ENCODE measurements at regions not wholly inside any gene's neighbourhood (a gene's known extent, or its start where the extent isn't known, plus 50 kb on each side); places are given as distances from the start of the nearest gene placed in this dataset.

DNA sequence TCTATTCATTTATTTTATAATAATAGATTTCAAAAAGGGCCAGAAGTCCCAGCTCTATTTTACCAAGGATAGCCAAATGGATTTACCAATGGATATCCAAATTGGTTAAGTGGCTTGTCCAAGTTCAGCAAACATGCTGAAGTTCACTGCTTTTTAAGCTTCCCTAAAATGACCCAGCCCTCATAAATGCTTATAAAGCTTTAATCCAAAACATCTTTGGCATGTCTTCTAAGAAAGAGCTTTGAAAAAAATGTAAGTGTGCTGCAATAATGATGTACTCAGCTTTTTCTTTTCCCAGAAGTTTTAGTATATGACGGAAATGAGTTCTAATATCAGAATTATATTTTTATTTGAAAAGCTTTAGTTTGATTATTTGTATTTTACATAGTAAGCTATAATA is 451.5 kb upstream of the ADAMTS5 start:
- Histone ChIP-seq H3K4me3 (ENCODE audit: low read length in 3 of 3) (no peak overlapping the region), H3K9me3 (ENCODE audit: control insufficient read depth in 3 of 3, low read length in 3 of 3) (no peaks in the 10 kb centered on the region), H3K27me3 (ENCODE audit: control insufficient read depth in 3 of 3, insufficient read depth in 3 of 3, low read length in 3 of 3) (no peaks in the 10 kb centered on the region), H3K9ac (ENCODE audit: low read depth in 1 of 3, low read length in 3 of 3) (no peak overlapping the region), H3K27ac (ENCODE audit: low read depth, low read length) (no peak overlapping the region), H3K4me1 (ENCODE audit: control insufficient read depth in 3 of 3, insufficient read depth in 3 of 3, low read length in 3 of 3) (peaks cover 0 to 9% (median 0%) of the 10 kb centered on the region in 3 donors), H3K36me3 (ENCODE audit: control insufficient read depth in 3 of 3, insufficient read depth in 3 of 3, low read length in 3 of 3) (no peaks in the 10 kb centered on the region)

DNA sequence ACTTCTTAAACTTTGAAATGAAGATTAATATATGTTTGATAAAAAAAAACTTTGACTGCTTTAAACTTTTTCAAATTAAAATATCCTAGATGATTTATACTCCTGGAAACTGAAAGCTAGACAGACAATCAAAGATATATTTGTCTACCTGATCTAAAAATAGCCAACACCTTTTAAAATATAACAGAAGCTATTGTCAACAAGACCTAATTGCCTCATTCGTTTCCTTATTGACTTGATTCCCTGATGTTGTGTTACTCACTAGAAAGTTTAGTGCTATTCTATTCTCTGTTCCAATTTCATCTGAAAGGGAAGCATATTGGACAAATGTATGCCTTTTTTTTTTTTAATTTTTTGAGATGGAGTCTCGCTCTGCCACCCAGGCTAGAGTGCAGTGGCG is 445.6 kb upstream of the ADAMTS5 start:
- H3K4me1 ChIP-seq (ENCODE audit: control insufficient read depth in 3 of 3, insufficient read depth in 3 of 3, low read length in 3 of 3) = no peaks in the 10 kb centered on the region
- H3K27ac ChIP-seq (ENCODE audit: low read depth, low read length) = no peak overlapping the region
- no peak overlapping the region for H3K9ac ChIP-seq (ENCODE audit: low read depth in 1 of 3, low read length in 3 of 3)
- H3K36me3 ChIP-seq (ENCODE audit: control insufficient read depth in 3 of 3, insufficient read depth in 3 of 3, low read length in 3 of 3) = no peaks in the 10 kb centered on the region
- H3K4me3 ChIP-seq (ENCODE audit: low read length in 3 of 3) = no peak overlapping the region
- H3K9me3 ChIP-seq (ENCODE audit: control insufficient read depth in 3 of 3, low read length in 3 of 3) = no peaks in the 10 kb centered on the region
- no peaks in the 10 kb centered on the region for H3K27me3 ChIP-seq (ENCODE audit: control insufficient read depth in 3 of 3, insufficient read depth in 3 of 3, low read length in 3 of 3)

DNA sequence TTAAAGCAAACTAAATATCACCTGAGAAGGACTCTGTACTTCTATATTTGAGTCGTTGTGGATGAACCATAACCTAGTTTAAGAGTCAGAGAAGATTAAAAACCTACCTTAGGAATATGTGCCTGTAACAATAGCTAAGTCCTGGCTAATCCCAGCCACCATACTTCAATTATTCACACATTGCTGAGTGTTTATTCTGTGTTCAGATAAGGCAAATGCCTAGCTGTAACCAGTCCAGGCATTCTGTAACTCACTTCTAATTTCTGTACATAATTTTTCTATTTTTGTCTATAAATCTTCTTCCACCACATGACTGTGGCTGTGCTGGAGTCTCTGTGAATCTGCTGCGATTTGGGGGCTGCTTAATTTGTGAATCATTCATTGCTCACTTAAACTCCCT is 441.9 kb upstream of the ADAMTS5 start:
- H3K4me3 ChIP-seq (ENCODE audit: low read length in 3 of 3) = no peak overlapping the region
- peaks cover 0 to 3% (median 0%) of the 10 kb centered on the region in 3 donors for H3K4me1 ChIP-seq (ENCODE audit: control insufficient read depth in 3 of 3, insufficient read depth in 3 of 3, low read length in 3 of 3)
- no peaks in the 10 kb centered on the region for H3K9me3 ChIP-seq (ENCODE audit: control insufficient read depth in 3 of 3, low read length in 3 of 3)
- H3K36me3 ChIP-seq (ENCODE audit: control insufficient read depth in 3 of 3, insufficient read depth in 3 of 3, low read length in 3 of 3) = no peaks in the 10 kb centered on the region
- no peak overlapping the region for H3K9ac ChIP-seq (ENCODE audit: low read depth in 1 of 3, low read length in 3 of 3)
- H3K27me3 ChIP-seq (ENCODE audit: control insufficient read depth in 3 of 3, insufficient read depth in 3 of 3, low read length in 3 of 3) = no peaks in the 10 kb centered on the region
- H3K27ac ChIP-seq (ENCODE audit: low read depth, low read length) = no peak overlapping the region

DNA sequence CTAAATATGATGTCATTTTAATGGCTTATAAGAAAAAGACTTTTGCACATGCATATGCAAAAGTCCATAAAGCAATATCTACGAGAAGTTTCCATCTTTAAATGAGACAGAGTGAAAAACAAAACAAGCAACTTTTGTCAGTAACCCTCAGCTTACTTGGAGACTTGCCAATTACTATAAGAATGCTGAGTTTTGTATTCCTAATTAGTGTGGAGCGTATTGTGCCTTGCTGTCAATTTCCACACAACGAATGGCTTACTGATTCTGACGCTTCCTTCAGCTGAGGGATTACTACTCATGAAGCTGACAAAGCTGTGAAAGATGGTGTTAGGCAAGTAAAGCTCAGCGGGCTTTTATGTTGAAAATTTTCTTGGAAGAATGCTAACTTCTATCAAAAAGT is 440.4 kb upstream of the ADAMTS5 start:
- Histone ChIP-seq H3K4me1 (ENCODE audit: control insufficient read depth in 3 of 3, insufficient read depth in 3 of 3, low read length in 3 of 3) (peaks cover 0 to 3% (median 0%) of the 10 kb centered on the region in 3 donors), H3K9ac (ENCODE audit: low read depth in 1 of 3, low read length in 3 of 3) (no peak overlapping the region), H3K27me3 (ENCODE audit: control insufficient read depth in 3 of 3, insufficient read depth in 3 of 3, low read length in 3 of 3) (no peaks in the 10 kb centered on the region), H3K27ac (ENCODE audit: low read depth, low read length) (no peak overlapping the region), H3K36me3 (ENCODE audit: control insufficient read depth in 3 of 3, insufficient read depth in 3 of 3, low read length in 3 of 3) (no peaks in the 10 kb centered on the region), H3K9me3 (ENCODE audit: control insufficient read depth in 3 of 3, low read length in 3 of 3) (no peaks in the 10 kb centered on the region), H3K4me3 (ENCODE audit: low read length in 3 of 3) (no peak overlapping the region)

GRCh38 chr21:27406300-27407009 is 439.6 kb upstream of the ADAMTS5 start:
- no peaks in the 10 kb centered on the region for H3K36me3 ChIP-seq (ENCODE audit: control insufficient read depth in 3 of 3, insufficient read depth in 3 of 3, low read length in 3 of 3)
- no peaks in the 10 kb centered on the region for H3K27me3 ChIP-seq (ENCODE audit: control insufficient read depth in 3 of 3, insufficient read depth in 3 of 3, low read length in 3 of 3)
- no peak overlapping the region for H3K4me3 ChIP-seq (ENCODE audit: low read length in 3 of 3)
- H3K4me1 ChIP-seq (ENCODE audit: control insufficient read depth in 3 of 3, insufficient read depth in 3 of 3, low read length in 3 of 3) = peaks cover 0 to 3% (median 0%) of the 10 kb centered on the region in 3 donors
- H3K27ac ChIP-seq (ENCODE audit: low read depth, low read length) = no peak overlapping the region
- H3K9ac ChIP-seq (ENCODE audit: low read depth in 1 of 3, low read length in 3 of 3) = no peak overlapping the region
- no peaks in the 10 kb centered on the region for H3K9me3 ChIP-seq (ENCODE audit: control insufficient read depth in 3 of 3, low read length in 3 of 3)

- H3K27ac ChIP-seq (ENCODE audit: low read depth, low read length) = no peak overlapping the region
- no peak overlapping the region for H3K4me3 ChIP-seq (ENCODE audit: low read length in 3 of 3)
- H3K9ac ChIP-seq (ENCODE audit: low read depth in 1 of 3, low read length in 3 of 3) = no peak overlapping the region
- no peaks in the 10 kb centered on the region for H3K9me3 ChIP-seq (ENCODE audit: control insufficient read depth in 3 of 3, low read length in 3 of 3)
- H3K4me1 ChIP-seq (ENCODE audit: control insufficient read depth in 3 of 3, insufficient read depth in 3 of 3, low read length in 3 of 3) = peaks cover 0 to 3% (median 0%) of the 10 kb centered on the region in 3 donors
- H3K27me3 ChIP-seq (ENCODE audit: control insufficient read depth in 3 of 3, insufficient read depth in 3 of 3, low read length in 3 of 3) = no peaks in the 10 kb centered on the region
- H3K36me3 ChIP-seq (ENCODE audit: control insufficient read depth in 3 of 3, insufficient read depth in 3 of 3, low read length in 3 of 3) = no peaks in the 10 kb centered on the region
These were observed 436.1 kb upstream of the ADAMTS5 start for GRCh38 chr21:27403011-27403410.

- H3K4me3 ChIP-seq (ENCODE audit: low read length in 3 of 3) = no peak overlapping the region
- no peaks in the 10 kb centered on the region for H3K9me3 ChIP-seq (ENCODE audit: control insufficient read depth in 3 of 3, low read length in 3 of 3)
- no peaks in the 10 kb centered on the region for H3K27me3 ChIP-seq (ENCODE audit: control insufficient read depth in 3 of 3, insufficient read depth in 3 of 3, low read length in 3 of 3)
- no peaks in the 10 kb centered on the region for H3K4me1 ChIP-seq (ENCODE audit: control insufficient read depth in 3 of 3, insufficient read depth in 3 of 3, low read length in 3 of 3)
- no peak overlapping the region for H3K27ac ChIP-seq (ENCODE audit: low read depth, low read length)
- H3K36me3 ChIP-seq (ENCODE audit: control insufficient read depth in 3 of 3, insufficient read depth in 3 of 3, low read length in 3 of 3) = no peaks in the 10 kb centered on the region
- no peak overlapping the region for H3K9ac ChIP-seq (ENCODE audit: low read depth in 1 of 3, low read length in 3 of 3)
These were observed 433.2 kb upstream of the ADAMTS5 start for GRCh38 chr21:27400045-27400444.

GRCh38 chr21:27397578-27397977 is 430.7 kb upstream of the ADAMTS5 start:
- Histone ChIP-seq H3K9me3 (ENCODE audit: control insufficient read depth in 3 of 3, low read length in 3 of 3) (no peaks in the 10 kb centered on the region), H3K4me3 (ENCODE audit: low read length in 3 of 3) (no peak overlapping the region), H3K9ac (ENCODE audit: low read depth in 1 of 3, low read length in 3 of 3) (no peak overlapping the region), H3K27me3 (ENCODE audit: control insufficient read depth in 3 of 3, insufficient read depth in 3 of 3, low read length in 3 of 3) (no peaks in the 10 kb centered on the region), H3K27ac (ENCODE audit: low read depth, low read length) (no peak overlapping the region), H3K4me1 (ENCODE audit: control insufficient read depth in 3 of 3, insufficient read depth in 3 of 3, low read length in 3 of 3) (no peaks in the 10 kb centered on the region), H3K36me3 (ENCODE audit: control insufficient read depth in 3 of 3, insufficient read depth in 3 of 3, low read length in 3 of 3) (no peaks in the 10 kb centered on the region)

GRCh38 chr21:27393726-27394125 is 426.8 kb upstream of the ADAMTS5 start:
- H3K9ac ChIP-seq (ENCODE audit: low read depth in 1 of 3, low read length in 3 of 3) = no peak overlapping the region
- H3K36me3 ChIP-seq (ENCODE audit: control insufficient read depth in 3 of 3, insufficient read depth in 3 of 3, low read length in 3 of 3) = no peaks in the 10 kb centered on the region
- no peaks in the 10 kb centered on the region for H3K4me1 ChIP-seq (ENCODE audit: control insufficient read depth in 3 of 3, insufficient read depth in 3 of 3, low read length in 3 of 3)
- no peaks in the 10 kb centered on the region for H3K27me3 ChIP-seq (ENCODE audit: control insufficient read depth in 3 of 3, insufficient read depth in 3 of 3, low read length in 3 of 3)
- H3K9me3 ChIP-seq (ENCODE audit: control insufficient read depth in 3 of 3, low read length in 3 of 3) = no peaks in the 10 kb centered on the region
- H3K4me3 ChIP-seq (ENCODE audit: low read length in 3 of 3) = no peak overlapping the region
- H3K27ac ChIP-seq (ENCODE audit: low read depth, low read length) = no peak overlapping the region

GRCh38 chr21:27391990-27392389 is 425.1 kb upstream of the ADAMTS5 start:
- Histone ChIP-seq H3K9ac (ENCODE audit: low read depth in 1 of 3, low read length in 3 of 3) (no peak overlapping the region), H3K27ac (ENCODE audit: low read depth, low read length) (no peak overlapping the region), H3K4me3 (ENCODE audit: low read length in 3 of 3) (no peak overlapping the region), H3K36me3 (ENCODE audit: control insufficient read depth in 3 of 3, insufficient read depth in 3 of 3, low read length in 3 of 3) (no peaks in the 10 kb centered on the region), H3K27me3 (ENCODE audit: control insufficient read depth in 3 of 3, insufficient read depth in 3 of 3, low read length in 3 of 3) (no peaks in the 10 kb centered on the region), H3K4me1 (ENCODE audit: control insufficient read depth in 3 of 3, insufficient read depth in 3 of 3, low read length in 3 of 3) (no peaks in the 10 kb centered on the region), H3K9me3 (ENCODE audit: control insufficient read depth in 3 of 3, low read length in 3 of 3) (no peaks in the 10 kb centered on the region)

All from skeletal muscle tissue (tissue), 3 donors.